H1 (cell line): ENCODE measurements at regions not wholly inside any gene's neighbourhood (a gene's known extent, or its start where the extent isn't known, plus 50 kb on each side); places are given as distances from the start of the nearest gene placed in this dataset.

Experiments used
- CTCF ChIA-PET: fragments of 300-600 bp; sonication (Branson Sonifier 250); formaldehyde crosslinking; loops from one replicate; lab custom pipeline; 2021; ENCODE audit not compliant: partially characterized antibody; lab: Charles Lee
- POLR2A ChIA-PET: fragments of 300-600 bp; sonication (Branson Sonifier 250); formaldehyde crosslinking; loops from one replicate; lab custom pipeline; 2021; ENCODE audit warnings: inconsistent platforms; ENCODE audit not compliant: partially characterized antibody; lab: Charles Lee
- DNase-seq, 2 experiments: peaks; one replicate each; pipeline versions ENCODE4 v3.0.0 to v3.0.0-alpha.2; 2010 to 2022; ENCODE audit warnings: low spot score in 2 of 2, low read depth in 1 of 2, mixed read lengths in 1 of 2
- FAIRE-seq: peaks from 2 replicates; lab custom pipeline; 2011; peaks lifted over from hg19 to GRCh38; lab: Jason Lieb, UNC
- H2AFZ ChIP-seq: 2 replicates; pipeline ENCODE4 v1.8.1; 2012; ENCODE audit warnings: low read length, inconsistent platforms
- H2AK5ac ChIP-seq: 2 replicates; pipeline ENCODE4 v1.6.1; 2013; ENCODE audit warnings: low read depth, low read length
- H2BK120ac ChIP-seq: replicated peaks from 2 replicates; pipeline ENCODE3; 2013; ENCODE audit warnings: low read depth, low read length, inconsistent platforms
- H2BK12ac ChIP-seq: 2 replicates; pipeline ENCODE4 v1.6.1; 2013; ENCODE audit warnings: low read depth, low read length
- H2BK15ac ChIP-seq: 2 replicates; pipeline ENCODE4 v1.6.1; 2013; ENCODE audit warnings: low read length
- H2BK20ac ChIP-seq: 2 replicates; pipeline ENCODE4 v1.6.1; 2013; ENCODE audit warnings: low read length
- H2BK5ac ChIP-seq: 2 replicates; pipeline ENCODE4 v1.6.1; 2013; ENCODE audit warnings: low read depth, low read length
- H3K14ac ChIP-seq: 2 replicates; pipeline ENCODE4 v1.6.1; 2013; ENCODE audit warnings: inconsistent platforms; ENCODE audit not compliant: insufficient read length
- H3K18ac ChIP-seq: 2 replicates; pipeline ENCODE4 v1.6.1; 2013; ENCODE audit warnings: low read length; ENCODE audit errors: extremely low read depth
- H3K23ac ChIP-seq: 2 replicates; pipeline ENCODE4 v1.6.1; 2013; ENCODE audit warnings: inconsistent platforms; ENCODE audit not compliant: insufficient read length
- H3K23me2 ChIP-seq: 2 replicates; pipeline ENCODE4 v1.6.1; 2013; ENCODE audit warnings: low read depth, low read length
- H3K27ac ChIP-seq: 2 replicates; pipeline ENCODE4 v1.6.1; 2011; ENCODE audit warnings: low read depth, low read length, inconsistent platforms
- H3K27me3 ChIP-seq, 4 experiments: replicated peaks in 1 of 4; 1 replicate in 1 of 4; 2 replicates in 3 of 4; pipeline versions ENCODE4 v1.6.1 to v1.8.1; 2011 to 2013; ENCODE audit warnings: low read length in 3 of 4, mild to moderate bottlenecking in 3 of 4, inconsistent platforms in 2 of 4, mixed read lengths in 2 of 4, moderate library complexity in 1 of 4; ENCODE audit not compliant: control insufficient read depth in 3 of 4, insufficient read depth in 3 of 4; ENCODE audit errors: extremely low read depth in 1 of 4
- H3K36me3 ChIP-seq, 4 experiments: 2 replicates each; pipeline versions ENCODE4 v1.6.1 to v1.8.1; 2011 to 2013; ENCODE audit warnings: mild to moderate bottlenecking in 4 of 4, low read length in 3 of 4, moderate library complexity in 2 of 4, control low read depth in 1 of 4, inconsistent platforms in 1 of 4; ENCODE audit not compliant: insufficient read depth in 4 of 4, control insufficient read depth in 2 of 4
- H3K4ac ChIP-seq: replicated peaks from 2 replicates; pipeline ENCODE3; 2013; ENCODE audit warnings: low read length, low read depth, mixed read lengths, inconsistent platforms; ENCODE audit not compliant: insufficient read length
- H3K4me1 ChIP-seq, 4 experiments: replicated peaks in 1 of 4; 1 replicate in 1 of 4; 2 replicates in 3 of 4; pipeline versions ENCODE4 v1.6.1 to v1.8.1; 2011 to 2013; ENCODE audit warnings: low read length in 3 of 4, inconsistent platforms in 2 of 4, mixed read lengths in 1 of 4; ENCODE audit not compliant: insufficient read depth in 4 of 4, control insufficient read depth in 3 of 4
- H3K4me2 ChIP-seq, 2 experiments: 2 replicates each; pipeline versions ENCODE4 v1.6.1 to v1.8.1; 2011 to 2013; ENCODE audit warnings: low read depth in 2 of 2, low read length in 2 of 2, control low read depth in 1 of 2, inconsistent platforms in 1 of 2, mild to moderate bottlenecking in 1 of 2; ENCODE audit not compliant: insufficient read depth in 1 of 2
- H3K4me3 ChIP-seq, 4 experiments: fragments of 200-600, 300-600 bp in 1 of 4; sonication (generic), shearing (Covaris generic), sonication (Bioruptor Twin) in 1 of 4; 2 replicates each; pipeline versions ENCODE4 v1.5.1 to v1.8.1; 2011 to 2016; ENCODE audit warnings: low read length in 4 of 4, low read depth in 3 of 4, control low read depth in 2 of 4, inconsistent platforms in 2 of 4, mild to moderate bottlenecking in 2 of 4, mixed read lengths in 1 of 4, moderate library complexity in 1 of 4; ENCODE audit not compliant: insufficient read depth in 2 of 4; ENCODE audit errors: extremely low read depth in 1 of 4
- H3K56ac ChIP-seq: replicated peaks from 2 replicates; pipeline ENCODE3; 2013; ENCODE audit warnings: low read depth, mild to moderate bottlenecking, mixed read lengths, low read length, inconsistent platforms; ENCODE audit not compliant: insufficient read length
- H3K79me1 ChIP-seq: 2 replicates; pipeline ENCODE4 v1.6.1; 2013; ENCODE audit warnings: low read depth, low read length, control low read depth
- H3K79me2 ChIP-seq, 2 experiments: 2 replicates each; pipeline versions ENCODE4 v1.6.1 to v1.8.1; 2012 to 2013; ENCODE audit warnings: low read length in 2 of 2, mild to moderate bottlenecking in 2 of 2, inconsistent platforms in 1 of 2; ENCODE audit not compliant: insufficient read depth in 2 of 2, control insufficient read depth in 1 of 2
- H3K9ac ChIP-seq, 4 experiments: replicated peaks in 1 of 4; 1 replicate in 1 of 4; 2 replicates in 3 of 4; pipeline versions ENCODE4 v1.6.1 to v1.8.1; 2011 to 2013; ENCODE audit warnings: low read depth in 3 of 4, low read length in 3 of 4, control low read depth in 2 of 4, mild to moderate bottlenecking in 2 of 4, moderate library complexity in 2 of 4, inconsistent platforms in 1 of 4; ENCODE audit errors: extremely low read depth in 1 of 4
- H3K9me3 ChIP-seq, 2 experiments: 2 replicates each; pipeline versions ENCODE4 v1.6.1 to v1.8.1; 2012 to 2013; ENCODE audit warnings: mild to moderate bottlenecking in 2 of 2, moderate library complexity in 2 of 2, control low read depth in 1 of 2, inconsistent platforms in 1 of 2, low read depth in 1 of 2, low read length in 1 of 2, mixed read lengths in 1 of 2; ENCODE audit not compliant: insufficient read depth in 2 of 2
- H4K20me1 ChIP-seq, 2 experiments: replicated peaks in 1 of 2; 2 replicates each; pipeline versions ENCODE3 to v1.8.1; 2011 to 2013; ENCODE audit warnings: inconsistent platforms in 2 of 2, low read length in 2 of 2, mild to moderate bottlenecking in 1 of 2; ENCODE audit not compliant: insufficient read depth in 2 of 2, control insufficient read depth in 1 of 2
- H4K5ac ChIP-seq: 2 replicates; pipeline ENCODE4 v1.6.1; 2013; ENCODE audit warnings: low read length, low read depth, mixed read lengths, inconsistent platforms; ENCODE audit not compliant: insufficient read length
- H4K8ac ChIP-seq: 2 replicates; pipeline ENCODE4 v1.8.0; 2013; ENCODE audit warnings: mild to moderate bottlenecking, moderate library complexity, low read length, inconsistent platforms; ENCODE audit not compliant: insufficient read depth; ENCODE audit errors: extremely low read depth
- H4K91ac ChIP-seq: replicated peaks from 2 replicates; pipeline ENCODE3; 2013; ENCODE audit warnings: low read length, mixed read lengths, inconsistent platforms; ENCODE audit not compliant: insufficient read length
- CHD2 ChIP-seq: IDR thresholded peaks from 2 replicates; pipeline ENCODE4 v1.6.1; 2012; ENCODE audit warnings: low read length, improper control_type of control experiment
- HDAC6 ChIP-seq: IDR thresholded peaks from one replicate; pipeline ENCODE4 v1.7.1; 2012; ENCODE audit warnings: low read depth, mild to moderate bottlenecking, inconsistent platforms, low read length, moderate library complexity
- KDM1A ChIP-seq: fragments of 200-600, 300-600 bp; sonication (generic); IDR thresholded peaks from 2 replicates; pipeline ENCODE4 v1.7.1; 2016; ENCODE audit warnings: mild to moderate bottlenecking, low read length, borderline replicate concordance
- MAFK ChIP-seq: IDR thresholded peaks from 2 replicates; pipeline ENCODE4 v1.6.1; 2012; ENCODE audit warnings: low read depth, mild to moderate bottlenecking, improper control_type of control experiment, low read length
- NRF1 ChIP-seq: IDR thresholded peaks from 2 replicates; pipeline ENCODE4 v1.6.1; 2011; ENCODE audit warnings: mild to moderate bottlenecking, low read depth, low read length, improper control_type of control experiment
- RAD21 ChIP-seq, 2 experiments: IDR thresholded peaks in 1 of 2; conservative IDR thresholded peaks in 1 of 2; 2 replicates each; pipeline ENCODE4 v1.6.1; 2011; ENCODE audit warnings: low read depth in 2 of 2, low read length in 2 of 2, improper control_type of control experiment in 1 of 2, inconsistent platforms in 1 of 2, mild to moderate bottlenecking in 1 of 2, moderate library complexity in 1 of 2
- RBBP5 ChIP-seq: IDR thresholded peaks from 2 replicates; pipeline ENCODE4 v1.7.1; 2012; ENCODE audit warnings: low read depth, mild to moderate bottlenecking, inconsistent platforms, low read length, moderate library complexity, borderline replicate concordance
- SAP30 ChIP-seq: fragments of 300-600 bp; sonication (generic); IDR thresholded peaks from 2 replicates; pipeline ENCODE4 v1.7.1; 2012; ENCODE audit warnings: low read length, moderate library complexity, mild to moderate bottlenecking, inconsistent platforms; ENCODE audit not compliant: insufficient read depth, insufficient replicate concordance
- SP1 ChIP-seq: IDR thresholded peaks from 2 replicates; pipeline ENCODE4 v1.6.1; 2011; ENCODE audit warnings: low read depth, low read length
- WGBS, 2 experiments: shearing (Covaris generic) in 1 of 2; methylation state at CpG; one replicate each; pipeline versions ENCODE4 v1.1.6 to v1.1.7; 2013 to 2015; ENCODE audit warnings: low lambda C conversion rate in 2 of 2, mixed read lengths in 2 of 2, inconsistent platforms in 1 of 2, low coverage in 1 of 2, missing lambda C conversion rate in 1 of 2; ENCODE audit not compliant: insufficient replicate concordance in 2 of 2, insufficient coverage in 1 of 2, insufficient read length in 1 of 2; ENCODE audit errors: extremely low coverage in 1 of 2, missing lambda C conversion rate in 1 of 2; 5-methylcytosine and 5-hydroxymethylcytosine counted together

DNA sequence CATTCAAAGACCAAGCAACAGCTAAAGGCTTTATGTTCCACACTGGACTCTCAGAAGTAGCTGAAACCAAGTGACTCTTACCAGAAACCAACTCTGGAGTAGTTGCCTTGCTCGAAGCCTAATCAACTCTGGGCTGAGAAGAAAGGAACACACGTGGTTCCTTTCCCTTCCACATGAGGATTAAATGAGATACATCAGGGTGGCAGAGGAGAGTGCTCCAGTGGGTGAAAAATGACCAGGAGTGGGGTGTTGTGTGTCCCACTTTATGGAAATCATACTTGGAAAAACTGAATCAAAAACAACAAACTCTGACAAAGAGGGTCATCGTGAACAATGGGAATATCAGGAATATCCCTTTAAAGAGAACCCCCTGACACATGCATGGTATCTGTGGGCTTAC, 234.2 kb upstream of the ASIC2 start:
- Histone ChIP-seq H2BK120ac (no peak overlapping the region), H3K27me3 (no peaks in the 10 kb centered on the region; a peak in 2 of 7 replicates), H3K4me2 (no peak overlapping the region), H3K9ac (no peak overlapping the region), H4K5ac (no peak overlapping the region), H3K27ac (no peak overlapping the region), H4K91ac (no peak overlapping the region), H2BK20ac (no peak overlapping the region), H3K79me2 (no peaks in the 10 kb centered on the region), H3K23ac (no peak overlapping the region), H3K23me2 (no peaks in the 10 kb centered on the region; the same call in 1 of the 2 replicates), H3K36me3 (no peaks in the 10 kb centered on the region), H3K14ac (no peak overlapping the region), H3K56ac (no peak overlapping the region), H3K4ac (no peak overlapping the region), H3K4me3 (no peak overlapping the region), H2BK15ac (no peak overlapping the region), H3K4me1 (peaks cover 0 to 3% (median 0%) of the 10 kb centered on the region in 4 experiments; a peak in 1 of 7 replicates), H2AFZ (no peak overlapping the region), H3K9me3 (peaks cover 4 to 9% of the 10 kb centered on the region in 2 experiments; a peak in 2 of 4 replicates), H2AK5ac (no peak overlapping the region), H4K20me1 (no peaks in the 10 kb centered on the region), H4K8ac (no peak overlapping the region), H3K79me1 (no peaks in the 10 kb centered on the region), H2BK5ac (no peak overlapping the region), H2BK12ac (no peak overlapping the region), H3K18ac (no peak overlapping the region)
- TF ChIP-seq SP1, result no peak
- TF ChIP-seq MAFK, result no peak
- no peak for TF ChIP-seq RAD21 (IDR thresholded peaks at IDR 0.05 in 1 of 2, conservative IDR thresholded peaks at IDR 0.05 in 1 of 2; ENCODE audit: low read depth in 2 of 2, low read length in 2 of 2)
- no peak for TF ChIP-seq HDAC6
- TF ChIP-seq KDM1A, result no peak
- no peak for TF ChIP-seq NRF1
- TF ChIP-seq CHD2, result no peak
- TF ChIP-seq SAP30, result no peak
- TF ChIP-seq RBBP5, result no peak
- FAIRE-seq (no peak), DNase-seq (no peak)
- WGBS, 2 experiments, result 81% methylated on average over 3 of the region's 3 CpGs; no CpG with 5 or more reads in 1 of the 2 experiments
- POLR2A ChIA-PET, result no interaction called here
- CTCF ChIA-PET, result interaction anchor here (0.6 to 1.1 kb wide), 3 partner anchors 13 to 1325 kb away, joined by 3 to 4 read pairs (median 3); no protein-coding TSS in a partner anchor
